Mesodermal cell (in vitro differentiated cells): ENCODE measurements at regions not wholly inside any gene's neighbourhood (a gene's known extent, or its start where the extent isn't known, plus 50 kb on each side); places are given as distances from the start of the nearest gene placed in this dataset.

Source experiments
- H3K27ac ChIP-seq: 2 replicates; pipeline ENCODE4 v1.7.0; 2013; ENCODE audit warnings: mild to moderate bottlenecking, low read depth, low read length, moderate library complexity; ENCODE audit not compliant: severe bottlenecking
- H3K36me3 ChIP-seq: 2 replicates; pipeline ENCODE4 v1.7.1; 2013; ENCODE audit warnings: mild to moderate bottlenecking, low read length, moderate library complexity; ENCODE audit not compliant: control insufficient read depth, insufficient read depth
- H3K4me1 ChIP-seq: one replicate; pipeline ENCODE4 v1.7.1; 2013; ENCODE audit warnings: mild to moderate bottlenecking, low read length; ENCODE audit not compliant: insufficient read depth, control insufficient read depth, poor library complexity, severe bottlenecking
- H3K4me3 ChIP-seq: 2 replicates; pipeline ENCODE4 v1.7.0; 2013; ENCODE audit warnings: low read length, control low read depth, mild to moderate bottlenecking; ENCODE audit not compliant: insufficient read depth, poor library complexity, severe bottlenecking; ENCODE audit errors: extremely low read depth
- H3K9me3 ChIP-seq: 2 replicates; pipeline ENCODE4 v1.7.1; 2013; ENCODE audit warnings: mild to moderate bottlenecking, low read length, moderate library complexity; ENCODE audit not compliant: control insufficient read depth
- WGBS, 2 experiments: methylation state at CpG; one replicate each; pipeline ENCODE4 v1.1.5; 2013; ENCODE audit warnings: missing lambda C conversion rate in 2 of 2; ENCODE audit not compliant: insufficient coverage in 2 of 2; 5-methylcytosine and 5-hydroxymethylcytosine counted together

GRCh38 chrX:122579036-122579435 is 605.0 kb upstream of the GRIA3 start:
- no CpG with 5 or more reads among the region's 2 CpGs for WGBS, 2 experiments
- Histone ChIP-seq H3K9me3 (no peaks in the 10 kb centered on the region), H3K4me1 (no peaks in the 10 kb centered on the region), H3K4me3 (no peak overlapping the region), H3K36me3 (no peaks in the 10 kb centered on the region), H3K27ac (no peak overlapping the region)

- no CpG with 5 or more reads among the region's 2 CpGs for WGBS, 2 experiments
These were observed 604.6 kb upstream of the GRIA3 start for GRCh38 chrX:122579526-122579925.

GRCh38 chrX:122582280-122582974 is 601.7 kb upstream of the GRIA3 start:
- WGBS, 2 experiments: no CpG with 5 or more reads among the region's 4 CpGs
- H3K27ac ChIP-seq: no peak overlapping the region
- H3K4me1 ChIP-seq: peaks cover 3% of the 10 kb centered on the region
- H3K36me3 ChIP-seq: no peaks in the 10 kb centered on the region
- no peaks in the 10 kb centered on the region for H3K9me3 ChIP-seq
- no peak overlapping the region for H3K4me3 ChIP-seq

More at GRCh38 chrX:122579526-122579925, 604.6 kb upstream of the GRIA3 start:
- H3K27ac ChIP-seq: no peak overlapping the region
- no peaks in the 10 kb centered on the region for H3K4me1 ChIP-seq
- no peaks in the 10 kb centered on the region for H3K36me3 ChIP-seq
- H3K9me3 ChIP-seq: no peaks in the 10 kb centered on the region
- H3K4me3 ChIP-seq: no peak overlapping the region

- Histone ChIP-seq H3K27ac (no peak overlapping the region), H3K9me3 (no peaks in the 10 kb centered on the region), H3K36me3 (no peaks in the 10 kb centered on the region), H3K4me1 (peaks cover 3% of the 10 kb centered on the region), H3K4me3 (no peak overlapping the region)
These were observed 601.1 kb upstream of the GRIA3 start for GRCh38 chrX:122582975-122583305.

- Histone ChIP-seq H3K4me1 (peaks cover 3% of the 10 kb centered on the region), H3K36me3 (no peaks in the 10 kb centered on the region), H3K4me3 (no peak overlapping the region), H3K27ac (no peak overlapping the region), H3K9me3 (no peaks in the 10 kb centered on the region)
- WGBS, 2 experiments: no CpG with 5 or more reads among the region's 3 CpGs
These were observed 600.5 kb upstream of the GRIA3 start for GRCh38 chrX:122583551-122583950.

- Histone ChIP-seq H3K36me3 (no peaks in the 10 kb centered on the region), H3K27ac (no peak overlapping the region), H3K9me3 (no peaks in the 10 kb centered on the region), H3K4me1 (peaks cover 3% of the 10 kb centered on the region), H3K4me3 (no peak overlapping the region)
- WGBS, 2 experiments: no CpG with 5 or more reads among the region's 2 CpGs
These were observed 599.1 kb upstream of the GRIA3 start for GRCh38 chrX:122584981-122585380.

GRCh38 chrX:122586831-122587230 is 597.2 kb upstream of the GRIA3 start:
- Histone ChIP-seq H3K9me3 (no peaks in the 10 kb centered on the region), H3K4me3 (no peak overlapping the region), H3K27ac (no peak overlapping the region), H3K4me1 (peaks cover 3% of the 10 kb centered on the region), H3K36me3 (no peaks in the 10 kb centered on the region)
- no CpG with 5 or more reads among the region's 1 CpG for WGBS, 2 experiments

- no peak overlapping the region for H3K27ac ChIP-seq
- no peaks in the 10 kb centered on the region for H3K36me3 ChIP-seq
- peaks cover 2% of the 10 kb centered on the region for H3K4me1 ChIP-seq
- no peak overlapping the region for H3K4me3 ChIP-seq
- H3K9me3 ChIP-seq: no peaks in the 10 kb centered on the region
- WGBS, 2 experiments: 80% methylated on average over 1 of the region's 2 CpGs; no CpG with 5 or more reads in 1 of the 2 experiments
These were observed 592.5 kb upstream of the GRIA3 start for GRCh38 chrX:122591546-122591945.

GRCh38 chrX:122596998-122597397 is 587.1 kb upstream of the GRIA3 start:
- Histone ChIP-seq H3K27ac (no peak overlapping the region), H3K36me3 (no peaks in the 10 kb centered on the region), H3K9me3 (peaks cover 4% of the 10 kb centered on the region), H3K4me3 (no peak overlapping the region), H3K4me1 (no peaks in the 10 kb centered on the region)

GRCh38 chrX:122622795-122623194 is 561.3 kb upstream of the GRIA3 start:
- WGBS, 2 experiments: no CpG with 5 or more reads among the region's 1 CpG
- Histone ChIP-seq H3K9me3 (no peaks in the 10 kb centered on the region), H3K36me3 (no peaks in the 10 kb centered on the region), H3K27ac (no peak overlapping the region), H3K4me3 (no peak overlapping the region), H3K4me1 (no peaks in the 10 kb centered on the region)

GRCh38 chrX:122625239-122625638 is 558.8 kb upstream of the GRIA3 start:
- Histone ChIP-seq H3K27ac (no peak overlapping the region), H3K36me3 (no peaks in the 10 kb centered on the region), H3K4me3 (no peak overlapping the region)

More at GRCh38 chrX:122625239-122625638, 558.8 kb upstream of the GRIA3 start:
- Histone ChIP-seq H3K9me3 (no peaks in the 10 kb centered on the region), H3K4me1 (no peaks in the 10 kb centered on the region)
- no CpG with 5 or more reads among the region's 2 CpGs for WGBS, 2 experiments
